ENCODE measurements at regions not wholly inside any gene's neighbourhood (a gene's known extent, or its start where the extent isn't known, plus 50 kb on each side); places are given as distances from the start of the nearest gene placed in this dataset.

DNA sequence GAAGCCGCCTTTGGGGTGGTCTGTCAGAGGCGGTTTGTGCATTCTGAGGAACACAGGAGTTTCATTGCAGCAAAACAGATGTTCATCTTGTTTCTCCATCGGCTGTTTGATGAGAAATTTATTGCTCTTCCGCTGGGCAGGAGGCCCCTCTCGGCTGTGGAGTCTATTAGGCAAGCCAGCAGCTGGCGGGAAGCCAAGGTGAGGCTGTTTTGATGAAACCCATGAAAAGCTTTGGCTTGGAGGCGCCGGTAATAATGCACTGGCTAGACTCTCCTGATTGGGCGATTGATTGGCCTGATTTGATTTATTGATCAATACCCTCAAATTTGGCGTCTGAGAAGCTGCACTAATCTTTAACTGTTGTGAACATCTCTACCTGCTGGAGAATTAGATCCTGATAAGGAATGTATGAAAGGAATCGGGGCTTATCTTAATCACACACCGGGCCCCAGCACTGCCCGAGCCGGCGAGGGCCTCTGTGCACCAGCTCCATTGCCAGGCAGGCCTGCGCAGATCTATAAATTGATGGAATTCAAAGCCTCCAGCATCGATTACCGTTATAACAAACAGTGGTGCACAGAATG lies 187.7 kb downstream of the PHETA1 start:
- ATAC-seq (peak; percentile 44), DNase-seq (ENCODE audit: low spot score) (peak; percentile 62)

GRCh38 chr12:111180426-111181142 lies 188.3 kb downstream of the PHETA1 start:
- ATAC-seq (no peak), DNase-seq (ENCODE audit: low spot score) (no peak)

GRCh38 chr12:111178181-111179081 lies 190.5 kb downstream of the PHETA1 start:
- ATAC-seq: peak; percentile 66

GRCh38 chr12:111175396-111176094 lies 193.3 kb downstream of the PHETA1 start:
- DNase-seq (ENCODE audit: low spot score): no peak
- ATAC-seq: no peak

More at GRCh38 chr12:111178181-111179081, 190.5 kb downstream of the PHETA1 start:
- DNase-seq (ENCODE audit: low spot score): no peak

DNA sequence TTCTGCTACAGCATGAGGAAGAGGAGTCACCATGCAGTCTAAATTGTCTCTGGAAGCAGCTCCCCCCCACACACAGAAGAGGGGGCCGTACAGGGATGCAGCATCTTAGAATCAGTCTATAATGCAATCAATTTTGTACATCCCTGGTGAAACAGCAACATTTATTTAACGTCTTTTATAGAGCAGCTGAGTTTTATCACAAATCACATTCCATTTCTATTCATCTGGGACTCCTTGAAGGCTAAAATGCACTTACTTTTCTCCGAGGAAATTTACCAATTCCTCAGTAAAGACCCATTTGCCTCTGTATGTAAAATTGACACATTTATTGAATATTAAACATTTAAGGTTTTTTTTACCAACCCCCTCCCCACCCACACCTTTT lies 193.9 kb downstream of the PHETA1 start:
- ATAC-seq: no peak
- no peak for DNase-seq (ENCODE audit: low spot score)

- DNase-seq (ENCODE audit: low spot score): no peak
- peak; percentile 53 for ATAC-seq
These were observed 194.5 kb downstream of the PHETA1 start for GRCh38 chr12:111174251-111174960.

- ATAC-seq: peak; percentile 8
- DNase-seq (ENCODE audit: low spot score): no peak
These were observed 195.1 kb downstream of the PHETA1 start for GRCh38 chr12:111173836-111174235.

GRCh38 chr12:111173391-111173790 lies 195.5 kb downstream of the PHETA1 start:
- DNase-seq (ENCODE audit: low spot score) (no peak), ATAC-seq (no peak)

- ATAC-seq: no peak
- DNase-seq (ENCODE audit: low spot score): no peak
These were observed 196.1 kb downstream of the PHETA1 start for GRCh38 chr12:111172786-111173185.

GRCh38 chr12:111171832-111172231 lies 197.1 kb downstream of the PHETA1 start:
- ATAC-seq: no peak
- no peak for DNase-seq (ENCODE audit: low spot score)

DNA sequence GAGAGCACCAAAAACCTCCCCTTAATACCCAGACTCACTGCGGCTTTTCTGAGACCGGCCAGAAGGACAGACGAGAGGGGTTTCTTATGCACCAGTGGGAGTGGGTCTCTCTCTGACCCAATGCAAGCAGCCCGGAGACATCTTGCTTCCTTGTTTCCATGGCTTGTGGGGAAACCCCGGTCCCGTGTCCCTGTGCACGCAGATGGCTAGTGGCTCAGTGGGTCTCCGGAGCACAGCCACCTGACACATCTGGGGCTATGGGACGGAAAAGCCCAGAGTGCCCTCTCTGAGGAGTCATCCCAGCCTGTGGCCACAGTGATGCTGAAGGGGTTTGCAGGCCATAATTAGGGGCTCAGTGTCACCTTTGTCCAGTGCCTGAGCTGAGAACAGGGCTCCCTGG lies 197.6 kb downstream of the PHETA1 start:
- ATAC-seq (no peak), DNase-seq (ENCODE audit: low spot score) (no peak)

GRCh38 chr12:111170543-111170942 lies 198.4 kb downstream of the PHETA1 start:
- no peak for DNase-seq (ENCODE audit: low spot score)

DNA sequence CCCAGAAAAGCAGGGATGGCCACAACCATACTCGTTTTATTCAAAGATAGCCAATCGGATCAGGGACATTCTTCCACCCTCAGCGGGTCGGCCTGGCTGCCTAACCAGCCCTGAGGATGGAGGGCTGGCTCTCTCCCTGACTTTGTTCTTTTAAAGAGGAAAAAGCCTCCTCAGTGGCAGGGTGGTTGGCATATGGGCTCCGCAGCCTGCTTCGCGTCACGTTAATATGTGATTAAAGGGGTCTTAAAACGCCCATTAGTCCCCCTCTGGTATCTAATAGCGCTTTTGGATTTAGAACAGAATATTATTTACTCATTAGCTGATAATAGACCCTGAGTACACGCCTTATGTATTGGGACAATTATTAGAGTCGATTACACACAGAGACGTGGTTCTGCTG lies 199.4 kb downstream of the PHETA1 start:
- DNase-seq (ENCODE audit: low spot score): no peak
- no peak for ATAC-seq

More at GRCh38 chr12:111170543-111170942, 198.4 kb downstream of the PHETA1 start:
- no peak for ATAC-seq

GRCh38 chr12:111169032-111169431 lies 199.9 kb downstream of the PHETA1 start:
- ATAC-seq: no peak
- DNase-seq (ENCODE audit: low spot score): no peak

DNA sequence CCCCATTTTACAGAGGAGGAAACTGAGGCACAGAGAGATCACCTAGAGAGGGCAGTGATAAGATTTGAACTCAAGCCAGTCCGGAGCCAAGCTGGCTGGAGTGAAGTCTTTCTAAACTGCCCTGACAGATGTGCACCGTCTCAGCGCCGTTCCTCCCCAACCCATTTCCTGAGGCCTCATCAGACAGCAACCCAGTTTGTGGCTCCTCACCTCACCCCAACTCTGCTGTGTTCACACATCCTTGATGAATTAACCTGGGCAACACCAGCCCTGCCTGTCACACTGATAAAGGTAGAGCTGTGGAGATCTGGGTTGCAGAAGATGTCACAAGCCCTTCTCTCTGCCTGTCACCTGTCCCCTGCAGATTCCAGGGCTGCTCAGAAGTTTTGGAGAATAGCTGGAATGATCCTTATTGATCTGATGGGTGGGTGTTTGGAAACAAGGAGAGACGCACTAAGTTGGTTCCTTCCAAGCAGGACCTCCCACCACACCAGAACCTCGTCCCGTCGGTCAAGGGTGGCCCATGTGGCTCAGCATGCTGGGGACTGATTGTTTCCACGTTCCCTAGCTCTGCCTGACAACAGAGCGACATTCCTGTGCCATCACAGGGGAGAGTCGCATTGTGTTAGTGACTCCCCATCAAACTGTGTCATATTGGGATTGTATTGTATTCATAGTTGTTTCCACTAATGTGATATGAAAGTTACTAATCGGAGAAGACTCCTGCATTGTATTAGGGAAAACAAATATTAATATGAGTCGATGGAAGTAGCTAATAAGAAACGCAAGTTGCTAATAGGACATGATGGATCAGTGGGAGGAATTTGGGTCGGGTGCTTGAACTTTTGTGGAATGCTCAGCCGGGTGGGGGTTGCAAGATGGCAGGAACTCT lies 200.6 kb downstream of the PHETA1 start:
- ATAC-seq (no peak), DNase-seq (ENCODE audit: low spot score) (no peak)

GRCh38 chr12:111166779-111167540 lies 201.9 kb downstream of the PHETA1 start:
- DNase-seq (ENCODE audit: low spot score) (peak; percentile 91), ATAC-seq (peak; percentile 92)

- ATAC-seq: no peak
These were observed 203.9 kb downstream of the PHETA1 start for GRCh38 chr12:111164833-111165525.

DNA sequence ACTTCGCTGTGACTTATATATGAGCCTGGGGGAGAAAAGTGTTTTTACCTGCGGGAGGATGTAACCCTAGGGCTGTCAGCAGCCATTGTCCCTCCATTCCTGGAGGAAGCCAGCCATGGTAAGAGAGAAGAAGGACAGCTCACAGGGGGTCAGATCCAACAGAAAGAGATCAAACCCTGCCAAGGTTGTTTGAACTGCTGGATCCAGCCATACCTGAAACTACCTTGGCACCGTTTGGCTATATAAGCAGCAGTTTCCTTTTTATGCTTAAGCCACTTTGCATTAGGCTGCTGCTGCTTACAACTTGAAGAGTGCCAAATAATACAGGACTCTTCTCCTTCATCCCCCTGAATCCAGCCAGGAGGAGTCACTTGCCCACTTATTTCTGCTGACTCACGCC lies 205.5 kb downstream of the PHETA1 start:
- DNase-seq (ENCODE audit: low spot score) (no peak), ATAC-seq (no peak)

More at GRCh38 chr12:111164833-111165525, 203.9 kb downstream of the PHETA1 start:
- no peak for DNase-seq (ENCODE audit: low spot score)
